Fibroblast of villous mesenchyme (primary cell): ENCODE measurements at regions not wholly inside any gene's neighbourhood (a gene's known extent, or its start where the extent isn't known, plus 50 kb on each side); places are given as distances from the start of the nearest gene placed in this dataset.

Experiments used
- DNase-seq: peaks from one replicate; pipeline ENCODE4 v3.0.0-alpha.2; 2010; ENCODE audit warnings: low read depth
- H3K4me3 ChIP-seq: 2 replicates; pipeline ENCODE4 v1.5.1; 2011; ENCODE audit warnings: low read depth, mild to moderate bottlenecking, low read length
- CTCF ChIP-seq: IDR thresholded peaks from 2 replicates; pipeline ENCODE4 v1.5.1; 2012; ENCODE audit warnings: low read depth, mild to moderate bottlenecking, low read length; ENCODE audit not compliant: insufficient read depth

- H3K4me3 ChIP-seq = no peak overlapping the region
- no peak for TF ChIP-seq CTCF
- no peak for DNase-seq
Observed at GRCh38 chr1:29786791-29787732, 550.7 kb downstream of the PTPRU start.

- H3K4me3 ChIP-seq = no peak overlapping the region
- no peak for TF ChIP-seq CTCF
- no peak for DNase-seq
Observed at GRCh38 chr1:29786195-29786594, 549.9 kb downstream of the PTPRU start.

GRCh38 chr1:29785554-29785953, 549.2 kb downstream of the PTPRU start:
- no peak for TF ChIP-seq CTCF
- no peak overlapping the region for H3K4me3 ChIP-seq
- DNase-seq = no peak

- no peak for TF ChIP-seq CTCF
- H3K4me3 ChIP-seq = no peak overlapping the region
- no peak for DNase-seq
Observed at GRCh38 chr1:29785137-29785527, 548.8 kb downstream of the PTPRU start.

- no peak for DNase-seq
- H3K4me3 ChIP-seq = no peak overlapping the region
- TF ChIP-seq CTCF = no peak
Observed at GRCh38 chr1:29784276-29785136, 548.2 kb downstream of the PTPRU start.

- DNase-seq = no peak
- H3K4me3 ChIP-seq = no peak overlapping the region
- no peak for TF ChIP-seq CTCF
Observed at GRCh38 chr1:29783508-29784275, 547.4 kb downstream of the PTPRU start.
